ENCODE measurements at regions not wholly inside any gene's neighbourhood (a gene's known extent, or its start where the extent isn't known, plus 50 kb on each side); places are given as distances from the start of the nearest gene placed in this dataset.

- no peaks in the 10 kb centered on the region for H3K36me3 ChIP-seq
- intact Hi-C loops (cut with DNase I), result loop anchor here in 1 of 4 donors (10.0 kb wide), 1 partner anchor 176 kb away; the partner anchor contains the start of gene INHBB
- TF ChIP-seq POLR2A (IDR thresholded peaks at IDR 0.05), result no peak
- no peak for TF ChIP-seq CTCF (IDR thresholded peaks at IDR 0.05)
- TF ChIP-seq EP300 (IDR thresholded peaks at IDR 0.05), result no peak
- WGBS, 3 donors, result 59 to 67% (median 65%) methylated on average over 13 of the region's 13 CpGs
- peaks cover 5% of the 10 kb centered on the region for H3K4me1 ChIP-seq (ENCODE audit: insufficient read depth)
- no peak for DNase-seq
- H3K27me3 ChIP-seq, result no peaks in the 10 kb centered on the region
- no peaks in the 10 kb centered on the region for H3K9me3 ChIP-seq
- H3K4me3 ChIP-seq, result no peak overlapping the region
- H3K27ac ChIP-seq, result no peak overlapping the region
Observed at GRCh38 chr2:120520929-120521912, 175.3 kb downstream of the INHBB start.

GRCh38 chr2:120522151-120522751, 176.3 kb downstream of the INHBB start:
- H3K36me3 ChIP-seq, result no peaks in the 10 kb centered on the region
- intact Hi-C loops (cut with DNase I), result loop anchor here in 1 of 4 donors (10.0 kb wide), 1 partner anchor 177 kb away; the partner anchor contains the start of gene INHBB

GRCh38 chr2:120523766-120524165, 177.8 kb downstream of the INHBB start:
- Histone ChIP-seq H3K4me1 (ENCODE audit: insufficient read depth) (peaks cover 2% of the 10 kb centered on the region), H3K27ac (no peak overlapping the region), H3K27me3 (no peaks in the 10 kb centered on the region), H3K4me3 (no peak overlapping the region), H3K9me3 (no peaks in the 10 kb centered on the region), H3K36me3 (no peaks in the 10 kb centered on the region)
- no peak for DNase-seq
- WGBS, 3 donors, result 91 to 98% (median 94%) methylated on average over 5 of the region's 5 CpGs
- TF ChIP-seq POLR2A (IDR thresholded peaks at IDR 0.05) (no peak), CTCF (IDR thresholded peaks at IDR 0.05) (no peak), EP300 (IDR thresholded peaks at IDR 0.05) (no peak)
- intact Hi-C loops (cut with DNase I), result loop anchor here in 1 of 4 donors (10.0 kb wide), 1 partner anchor 179 kb away; the partner anchor contains the start of gene INHBB

More at GRCh38 chr2:120522151-120522751, 176.3 kb downstream of the INHBB start:
- Histone ChIP-seq H3K4me3 (no peak overlapping the region), H3K4me1 (ENCODE audit: insufficient read depth) (peaks cover 5% of the 10 kb centered on the region), H3K9me3 (no peaks in the 10 kb centered on the region), H3K27me3 (no peaks in the 10 kb centered on the region), H3K27ac (no peak overlapping the region)
- TF ChIP-seq EP300 (IDR thresholded peaks at IDR 0.05) (no peak), CTCF (IDR thresholded peaks at IDR 0.05) (no peak), POLR2A (IDR thresholded peaks at IDR 0.05) (no peak)
- 13 to 25% (median 20%) methylated on average over 30 to 33 of the region's 33 CpGs for WGBS, 3 donors
- peak in 4 of 5 donors; percentile 26 to 76 (median 49) for DNase-seq

- intact Hi-C loops (cut with DNase I), result loop anchor here in 1 of 4 donors (10.0 kb wide), 1 partner anchor 179 kb away; the partner anchor contains the start of gene INHBB
Observed at GRCh38 chr2:120524174-120524573, 178.2 kb downstream of the INHBB start.

More at GRCh38 chr2:120524174-120524573, 178.2 kb downstream of the INHBB start:
- no peaks in the 10 kb centered on the region for H3K9me3 ChIP-seq
- DNase-seq, result no peak
- no peak overlapping the region for H3K27ac ChIP-seq
- 93 to 95% (median 95%) methylated on average over 9 of the region's 9 CpGs for WGBS, 3 donors
- peaks cover 2% of the 10 kb centered on the region for H3K4me1 ChIP-seq (ENCODE audit: insufficient read depth)
- no peaks in the 10 kb centered on the region for H3K27me3 ChIP-seq
- H3K4me3 ChIP-seq, result no peak overlapping the region
- no peak for TF ChIP-seq EP300 (IDR thresholded peaks at IDR 0.05)
- no peak for TF ChIP-seq POLR2A (IDR thresholded peaks at IDR 0.05)
- TF ChIP-seq CTCF (IDR thresholded peaks at IDR 0.05), result no peak
- H3K36me3 ChIP-seq, result no peaks in the 10 kb centered on the region
